HG02852 (cell line): ENCODE measurements at regions not wholly inside any gene's neighbourhood (a gene's known extent, or its start where the extent isn't known, plus 50 kb on each side); places are given as distances from the start of the nearest gene placed in this dataset.

Experiments used
- ATAC-seq: cut with Tn5 transposase; IDR thresholded peaks from one replicate; pipeline ENCODE4 v1.9.1; 2021; ENCODE audit warnings: mild to moderate bottlenecking, moderate library complexity; ENCODE audit not compliant: unreplicated experiment

- ATAC-seq = no peak
Observed at GRCh38 chr12:61667676-61668075, 592.5 kb upstream of the USP15 start.

DNA sequence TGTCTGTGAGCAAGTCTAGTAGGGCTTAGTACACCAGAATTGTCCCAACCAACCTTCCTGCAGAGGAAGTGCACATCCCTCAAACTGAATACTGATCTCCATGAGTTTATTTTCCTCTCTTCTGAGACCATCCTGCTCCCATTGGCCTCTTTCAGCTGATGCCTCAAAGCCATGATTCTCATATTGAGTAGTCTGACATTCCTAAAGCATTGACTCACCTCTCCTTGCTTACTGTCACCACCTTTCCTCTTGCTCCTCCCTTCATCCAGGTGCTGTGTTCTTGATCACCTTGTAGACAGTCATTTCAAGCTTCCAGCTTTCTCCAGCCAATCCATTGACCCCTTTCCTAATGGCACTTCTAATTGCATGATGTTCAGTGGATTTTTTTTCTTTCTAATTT, 583.7 kb upstream of the USP15 start:
- ATAC-seq = no peak

GRCh38 chr12:61687407-61687806, 572.8 kb upstream of the USP15 start:
- ATAC-seq = no peak

GRCh38 chr12:61694214-61694613, 566.0 kb upstream of the USP15 start:
- no peak for ATAC-seq

- ATAC-seq = no peak
Observed at GRCh38 chr12:61701471-61701870, 558.7 kb upstream of the USP15 start.

DNA sequence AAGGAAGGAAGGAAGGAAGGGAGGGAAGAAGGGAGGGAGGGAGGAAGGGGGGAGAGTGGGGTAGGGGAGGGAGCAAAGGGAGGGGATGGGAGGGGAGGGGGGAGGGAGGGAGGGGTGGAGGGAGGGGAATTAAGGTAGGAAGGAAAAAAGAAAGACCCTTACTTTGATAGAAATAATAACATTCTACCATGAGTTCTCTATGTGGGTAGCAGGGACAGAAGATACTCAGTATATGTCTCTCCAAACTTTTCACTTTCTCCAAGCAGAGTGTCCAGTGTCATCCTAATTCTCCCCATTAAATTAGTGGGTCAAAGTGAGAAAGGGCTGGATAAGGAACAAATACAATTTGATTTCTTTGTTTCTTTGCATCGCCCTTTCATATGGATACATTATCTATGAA, 553.4 kb upstream of the USP15 start:
- ATAC-seq = no peak

DNA sequence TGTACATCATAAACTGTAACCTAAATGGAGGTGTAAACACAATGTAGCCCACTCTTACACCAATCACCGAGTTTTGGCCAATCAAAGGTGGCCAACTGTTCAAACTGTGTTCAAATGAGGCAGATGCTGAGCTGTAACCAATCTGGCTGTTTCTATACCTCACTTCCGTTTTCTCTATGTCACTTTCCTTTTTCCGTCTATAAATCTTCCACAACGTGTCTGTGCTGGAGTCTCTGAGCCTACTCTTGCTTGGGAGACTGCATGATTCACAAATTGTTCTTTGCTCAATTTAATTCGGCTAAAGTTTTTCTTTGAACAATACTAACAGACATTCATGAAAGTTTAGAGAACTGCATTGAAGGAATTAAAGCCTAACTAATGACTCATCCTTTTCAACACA, 547.1 kb upstream of the USP15 start:
- no peak for ATAC-seq

- ATAC-seq = no peak
Observed at GRCh38 chr12:61717986-61718385, 542.2 kb upstream of the USP15 start.

GRCh38 chr12:61739925-61740324, 520.3 kb upstream of the USP15 start:
- no peak for ATAC-seq

DNA sequence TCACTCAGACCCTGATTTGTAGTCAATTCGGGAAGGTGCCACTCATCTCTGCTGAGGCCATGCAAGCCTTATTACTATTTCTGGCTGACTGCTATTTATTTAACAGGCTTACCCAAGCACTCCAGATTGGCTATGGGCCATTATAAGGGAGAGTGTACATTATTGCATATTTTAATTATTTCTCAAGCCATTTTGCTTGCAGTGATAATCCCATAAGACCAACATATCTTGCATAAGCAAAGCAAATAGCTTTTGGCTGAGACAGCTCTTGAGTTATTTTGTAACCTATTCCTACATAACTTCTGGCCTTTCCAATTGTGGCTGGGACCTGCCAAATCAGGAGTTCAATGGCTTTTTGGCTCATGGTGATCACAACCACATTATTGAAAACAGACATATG, 509.6 kb upstream of the USP15 start:
- no peak for ATAC-seq

DNA sequence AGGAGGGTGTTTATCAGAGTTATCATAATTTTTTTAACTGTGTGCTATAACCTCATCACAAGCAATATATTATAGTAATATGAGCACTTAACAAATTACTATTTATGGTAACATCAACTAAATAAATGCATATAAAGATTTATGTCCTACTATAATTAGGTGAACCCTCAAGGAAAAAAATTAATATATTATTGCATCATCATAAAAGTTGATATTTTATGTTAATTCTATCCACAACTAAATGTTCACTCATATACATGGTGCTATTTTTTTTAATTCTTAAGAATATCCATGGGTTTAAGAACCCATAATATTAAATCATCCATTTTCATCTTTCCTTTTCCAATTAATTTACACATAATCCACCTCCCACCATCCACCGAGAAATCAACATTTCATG, 506.0 kb upstream of the USP15 start:
- no peak for ATAC-seq

- ATAC-seq = no peak
Observed at GRCh38 chr12:61757831-61758505, 502.2 kb upstream of the USP15 start.

GRCh38 chr12:61758661-61759060, 501.5 kb upstream of the USP15 start:
- ATAC-seq = no peak

- ATAC-seq = no peak
Observed at GRCh38 chr12:61765926-61766325, 494.3 kb upstream of the USP15 start.

DNA sequence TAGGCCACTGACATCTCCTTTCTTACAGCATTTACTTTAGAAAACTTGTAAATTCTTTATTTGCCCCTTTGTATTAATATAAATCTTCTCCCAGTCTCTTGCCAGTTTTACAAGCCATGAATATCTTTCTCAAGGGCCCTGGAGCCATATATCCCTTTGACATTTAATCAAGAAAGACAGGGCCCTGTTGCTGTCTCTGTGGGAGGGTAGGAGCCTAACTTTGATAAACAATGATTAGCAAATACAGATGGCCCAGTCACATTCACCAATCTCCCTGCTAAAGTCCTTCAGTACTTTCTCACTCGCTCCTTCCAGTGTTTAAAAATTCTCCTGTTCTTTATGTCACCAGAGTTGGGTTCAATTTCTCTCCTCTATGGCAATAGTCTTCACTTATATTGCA, 479.8 kb upstream of the USP15 start:
- no peak for ATAC-seq

DNA sequence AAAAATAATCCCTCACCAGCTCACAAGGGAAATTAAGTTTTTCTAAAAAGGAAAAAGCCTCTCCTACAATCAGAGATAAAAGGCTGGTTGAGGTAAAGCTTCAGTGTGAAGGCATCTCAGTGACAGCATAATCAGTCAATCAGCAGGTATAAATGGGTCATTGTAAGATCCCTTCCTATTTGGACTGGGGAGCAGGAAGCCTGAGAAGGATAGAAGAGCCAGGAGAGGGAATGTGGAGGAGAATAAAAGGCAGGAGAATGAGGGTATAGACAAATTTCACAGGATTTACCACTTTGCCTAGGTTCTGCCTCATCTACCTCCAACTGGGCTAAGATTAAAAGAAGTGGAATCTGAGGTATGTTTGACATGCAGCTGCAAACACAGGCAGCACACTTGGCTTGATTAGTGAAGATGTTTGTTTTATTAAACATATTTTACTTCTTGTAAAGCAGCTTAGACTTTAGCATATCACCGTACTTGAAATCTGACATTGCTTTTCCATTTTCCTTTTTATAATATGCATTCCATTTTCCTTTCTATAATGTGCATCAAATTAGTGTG, 479.1 kb upstream of the USP15 start:
- no peak for ATAC-seq

DNA sequence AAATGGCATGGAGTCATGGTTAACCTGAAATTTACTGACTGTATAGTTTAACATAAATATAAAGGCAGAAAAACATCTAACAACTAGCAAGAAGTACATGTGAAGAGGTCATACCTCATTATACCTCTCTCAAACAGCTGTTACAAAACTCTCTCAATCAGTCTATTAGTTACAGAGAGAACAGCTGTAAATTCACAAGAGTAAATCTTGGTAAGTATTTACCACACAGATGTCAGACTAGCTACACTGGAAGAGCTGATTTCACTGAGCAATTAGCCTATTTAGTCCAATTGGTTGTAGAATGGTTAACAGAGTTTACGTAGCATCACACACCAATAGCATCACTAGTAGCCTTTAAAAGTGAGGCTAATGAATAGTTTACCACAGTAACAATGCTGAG, 463.4 kb upstream of the USP15 start:
- no peak for ATAC-seq

GRCh38 chr12:61797266-61797665, 462.9 kb upstream of the USP15 start:
- no peak for ATAC-seq

DNA sequence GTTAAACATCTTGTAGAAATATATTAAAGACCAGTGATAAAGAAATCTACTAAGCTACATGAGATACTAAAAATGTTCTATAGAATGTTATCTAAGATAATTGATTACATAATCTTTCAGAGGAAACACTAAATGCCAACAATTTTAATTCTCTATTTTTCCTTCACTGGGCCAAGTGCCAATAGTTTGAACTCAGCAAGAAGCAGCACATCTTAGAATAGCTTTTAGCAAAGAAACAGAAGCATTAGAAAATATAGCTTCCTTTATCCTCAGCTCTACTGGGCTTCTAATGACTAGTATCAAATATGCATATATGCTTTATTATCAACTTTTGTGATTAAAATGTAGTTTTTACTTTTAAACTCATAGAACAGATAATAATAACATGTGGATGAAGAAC, 461.4 kb upstream of the USP15 start:
- ATAC-seq = no peak

- no peak for ATAC-seq
Observed at GRCh38 chr12:61804301-61804700, 455.9 kb upstream of the USP15 start.

- ATAC-seq = no peak
Observed at GRCh38 chr12:61808856-61809255, 451.3 kb upstream of the USP15 start.

DNA sequence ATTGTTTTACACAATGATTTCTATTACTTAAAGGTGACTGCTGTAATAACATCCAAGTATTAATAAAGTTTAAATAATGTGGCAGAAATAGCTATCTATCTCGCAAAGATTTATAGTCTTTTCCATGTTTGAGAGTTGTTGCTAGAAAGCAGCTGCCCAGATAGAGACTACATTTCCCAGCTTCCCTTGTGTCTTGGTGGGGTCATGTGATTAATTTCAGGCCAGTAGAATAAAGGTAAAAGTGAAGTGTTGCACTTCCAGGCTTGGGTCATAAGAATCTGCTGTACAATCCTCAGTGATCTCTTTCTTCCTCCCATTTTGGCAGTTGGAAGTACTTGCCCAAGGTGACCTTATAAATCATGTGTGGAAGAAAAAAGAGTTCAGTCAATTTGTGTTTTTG, 449.7 kb upstream of the USP15 start:
- ATAC-seq = no peak

DNA sequence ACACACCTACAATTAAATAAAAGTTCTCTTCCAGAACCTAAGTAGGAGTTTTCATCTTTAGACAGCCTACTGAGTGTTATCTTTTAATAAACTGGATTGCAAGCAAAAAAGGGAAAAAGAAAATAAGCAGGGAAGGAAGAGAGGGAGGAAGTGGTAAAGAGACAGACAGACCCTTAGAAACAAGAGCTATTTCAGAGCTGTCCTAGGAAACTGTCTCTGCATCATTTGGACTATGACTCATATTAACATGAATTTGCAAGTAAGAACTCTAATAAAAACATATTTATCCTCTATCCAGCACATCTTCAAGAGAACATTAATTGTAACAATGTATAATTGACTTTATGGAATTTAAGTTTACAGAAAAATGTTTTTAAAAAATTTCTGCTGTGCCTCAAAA, 438.8 kb upstream of the USP15 start:
- no peak for ATAC-seq
